Endometrium (tissue), 2 donors: ENCODE measurements at regions not wholly inside any gene's neighbourhood (a gene's known extent, or its start where the extent isn't known, plus 50 kb on each side); places are given as distances from the start of the nearest gene placed in this dataset.
A peak's percentile ranks its signal among the peaks of the same experiment; 100 is the strongest.
"Not testable (repeated sequence)": the region's sequence is repeated elsewhere in the genome, so short reads cannot be mapped to it uniquely, and the experiment has no call there.

Experiments used
- FAIRE-seq: peaks from 2 replicates; lab custom pipeline; 2012; peaks lifted over from hg19 to GRCh38; lab: Jason Lieb, UNC
- donor health status: control.
- donor health status: control.

- no peak for FAIRE-seq
Observed at GRCh38 chr5:131107128-131107527, 57.9 kb downstream of the HINT1 start.

GRCh38 chr5:131104169-131104808 lies 60.8 kb downstream of the HINT1 start:
- no peak for FAIRE-seq

GRCh38 chr5:131096774-131097710 lies 68.0 kb downstream of the HINT1 start:
- FAIRE-seq = no peak

- not testable (repeated sequence) for FAIRE-seq
Observed at GRCh38 chr5:131095561-131095960, 69.5 kb downstream of the HINT1 start.

GRCh38 chr5:131084436-131084835 lies 80.6 kb downstream of the HINT1 start:
- no peak for FAIRE-seq

- peak; percentile 4 for FAIRE-seq
Observed at GRCh38 chr5:131081913-131082488, 83.1 kb downstream of the HINT1 start.

GRCh38 chr5:131081374-131081773 lies 83.7 kb downstream of the HINT1 start:
- FAIRE-seq = no peak

GRCh38 chr5:131079232-131079631 lies 85.8 kb downstream of the HINT1 start:
- FAIRE-seq = no peak

- no peak for FAIRE-seq
Observed at GRCh38 chr5:131068893-131069643, 96.0 kb downstream of the HINT1 start.

- FAIRE-seq = no peak
Observed at GRCh38 chr5:131068076-131068475, 97.0 kb downstream of the HINT1 start.

GRCh38 chr5:131067636-131068035 lies 97.4 kb downstream of the HINT1 start:
- FAIRE-seq = no peak

GRCh38 chr5:131064669-131065371 lies 100.2 kb downstream of the HINT1 start:
- FAIRE-seq = no peak

GRCh38 chr5:131042021-131042789 lies 122.9 kb downstream of the HINT1 start:
- no peak for FAIRE-seq

GRCh38 chr5:131023498-131023865 lies 141.6 kb downstream of the HINT1 start:
- FAIRE-seq = no peak

- no peak for FAIRE-seq
Observed at GRCh38 chr5:131022811-131023497, 142.1 kb downstream of the HINT1 start.

- no peak for FAIRE-seq
Observed at GRCh38 chr5:131021646-131022045, 143.4 kb downstream of the HINT1 start.

GRCh38 chr5:131019601-131020315 lies 145.3 kb downstream of the HINT1 start:
- FAIRE-seq = no peak

GRCh38 chr5:131019111-131019510 lies 145.9 kb downstream of the HINT1 start:
- no peak for FAIRE-seq

- no peak for FAIRE-seq
Observed at GRCh38 chr5:131008329-131008728, 156.7 kb downstream of the HINT1 start.
